Neural progenitor cell (in vitro differentiated cells): ENCODE measurements at regions not wholly inside any gene's neighbourhood (a gene's known extent, or its start where the extent isn't known, plus 50 kb on each side); places are given as distances from the start of the nearest gene placed in this dataset.

Source experiments
- DNase-seq: peaks from one replicate; pipeline ENCODE4 v3.0.0-alpha.2; 2016; ENCODE audit warnings: low spot score
- H2AFZ ChIP-seq: fragments of 200-600 bp; sonication (generic); replicated peaks from 2 replicates; pipeline ENCODE4 v1.6.1; 2016; ENCODE audit warnings: antibody characterized with exemption
- H3F3A ChIP-seq: fragments of 200-600 bp; sonication (generic); 2 replicates; pipeline ENCODE4 v1.6.1; 2016; ENCODE audit warnings: antibody characterized with exemption, low read depth
- H3K27ac ChIP-seq: fragments of 200-600 bp; sonication (generic); 2 replicates; pipeline ENCODE4 v1.5.1; 2016; ENCODE audit warnings: mild to moderate bottlenecking
- H3K27me3 ChIP-seq: fragments of 200-600 bp; sonication (generic); 2 replicates; pipeline ENCODE4 v1.6.1; 2016; ENCODE audit warnings: mild to moderate bottlenecking, moderate library complexity
- H3K36me3 ChIP-seq: fragments of 200-600 bp; sonication (generic); 2 replicates; pipeline ENCODE4 v1.5.1; 2016
- H3K4me1 ChIP-seq: fragments of 200-600 bp; sonication (generic); 2 replicates; pipeline ENCODE4 v1.6.1; 2016; ENCODE audit warnings: mixed run types
- H3K4me2 ChIP-seq: fragments of 200-600 bp; sonication (generic); 2 replicates; pipeline ENCODE4 v1.6.1; 2016
- H3K4me3 ChIP-seq: fragments of 200-600 bp; sonication (generic); 2 replicates; pipeline ENCODE4 v1.5.1; 2016
- H3K79me2 ChIP-seq: fragments of 200-600 bp; sonication (generic); 2 replicates; pipeline ENCODE4 v1.6.1; 2016; ENCODE audit warnings: low read depth
- H3K9ac ChIP-seq: fragments of 200-600 bp; sonication (generic); 2 replicates; pipeline ENCODE4 v1.6.1; 2016
- H3K9me3 ChIP-seq: fragments of 200-600 bp; sonication (generic); 2 replicates; pipeline ENCODE4 v1.5.1; 2016; ENCODE audit warnings: low read depth
- H4K20me1 ChIP-seq: fragments of 200-600 bp; sonication (generic); 2 replicates; pipeline ENCODE4 v1.6.1; 2016; ENCODE audit warnings: low read depth
- H3K27ac Mint-ChIP-seq: 3 replicates; pipeline ENCODE4 v1.8.0; 2021; ENCODE audit warnings: mixed read lengths
- H3K27me3 Mint-ChIP-seq: 2 replicates; pipeline ENCODE4 v1.8.0; 2022; ENCODE audit warnings: low read depth, mild to moderate bottlenecking, inconsistent platforms, moderate library complexity, mixed read lengths; ENCODE audit not compliant: insufficient read depth
- H3K36me3 Mint-ChIP-seq: 3 replicates; pipeline ENCODE4 v1.8.0; 2021; ENCODE audit warnings: mixed read lengths
- H3K4me1 Mint-ChIP-seq: 3 replicates; pipeline ENCODE4 v1.8.0; 2021; ENCODE audit warnings: mixed read lengths
- H3K4me3 Mint-ChIP-seq: 3 replicates; pipeline ENCODE4 v1.8.0; 2021; ENCODE audit warnings: mild to moderate bottlenecking, moderate library complexity, mixed read lengths
- H3K9me3 Mint-ChIP-seq: 3 replicates; pipeline ENCODE4 v1.8.0; 2020; ENCODE audit warnings: mixed read lengths
- CTCF ChIP-seq: fragments of 200-600 bp; sonication (generic); IDR thresholded peaks from 2 replicates; pipeline ENCODE4 v1.5.1; 2017; ENCODE audit warnings: antibody characterized with exemption, mild to moderate bottlenecking
- EZH2 ChIP-seq: fragments of 200-600 bp; sonication (generic); IDR thresholded peaks from 2 replicates; pipeline ENCODE4 v1.6.1; 2017; ENCODE audit warnings: antibody characterized with exemption, mild to moderate bottlenecking, moderate library complexity
- EZH2phosphoT487 ChIP-seq: fragments of 200-600 bp; sonication (generic); IDR thresholded peaks from 2 replicates; pipeline ENCODE4 v1.6.1; 2017; ENCODE audit warnings: antibody characterized with exemption

- H3F3A ChIP-seq: no peaks in the 10 kb centered on the region
- Mint-ChIP-seq H3K27ac (no peak overlapping the region), H3K36me3 (no peaks in the 10 kb centered on the region), H3K9me3 (no peaks in the 10 kb centered on the region), H3K27me3 (peaks cover 2% of the 10 kb centered on the region), H3K4me3 (no peak overlapping the region), H3K4me1 (peaks cover 6% of the 10 kb centered on the region)
- H3K4me2 ChIP-seq: no peak overlapping the region
- no peaks in the 10 kb centered on the region for H3K79me2 ChIP-seq
- no peak overlapping the region for H3K4me3 ChIP-seq
- H4K20me1 ChIP-seq: no peaks in the 10 kb centered on the region
- H3K36me3 ChIP-seq: no peaks in the 10 kb centered on the region
- H3K27me3 ChIP-seq: no peaks in the 10 kb centered on the region
- no peak for TF ChIP-seq EZH2
- no peak for TF ChIP-seq EZH2phosphoT487
- TF ChIP-seq CTCF: no peak
- H2AFZ ChIP-seq: no peak overlapping the region
- DNase-seq: no peak
- H3K4me1 ChIP-seq: no peaks in the 10 kb centered on the region
- H3K9me3 ChIP-seq: no peaks in the 10 kb centered on the region
- H3K9ac ChIP-seq: no peak overlapping the region
- H3K27ac ChIP-seq: no peak overlapping the region
Observed at GRCh38 chr2:133818661-133819060, 250.4 kb upstream of the NCKAP5 start.

- Histone ChIP-seq H2AFZ (no peak overlapping the region), H3K4me2 (no peak overlapping the region), H3K36me3 (no peaks in the 10 kb centered on the region), H3K27me3 (no peaks in the 10 kb centered on the region), H3K9me3 (no peaks in the 10 kb centered on the region), H3K4me1 (no peaks in the 10 kb centered on the region), H3F3A (no peaks in the 10 kb centered on the region), H3K4me3 (no peak overlapping the region), H4K20me1 (no peaks in the 10 kb centered on the region), H3K9ac (no peak overlapping the region), H3K27ac (no peak overlapping the region), H3K79me2 (no peaks in the 10 kb centered on the region)
- H3K4me1 Mint-ChIP-seq: peaks cover 6% of the 10 kb centered on the region
- no peak overlapping the region for H3K27ac Mint-ChIP-seq
- peaks cover 2% of the 10 kb centered on the region for H3K27me3 Mint-ChIP-seq
- no peaks in the 10 kb centered on the region for H3K9me3 Mint-ChIP-seq
- no peak for DNase-seq
- no peak for TF ChIP-seq EZH2
- no peak for TF ChIP-seq CTCF
- TF ChIP-seq EZH2phosphoT487: no peak
- H3K36me3 Mint-ChIP-seq: no peaks in the 10 kb centered on the region
- no peak overlapping the region for H3K4me3 Mint-ChIP-seq
Observed at GRCh38 chr2:133819906-133820305, 251.6 kb upstream of the NCKAP5 start.

GRCh38 chr2:133821107-133821760 is 253.0 kb upstream of the NCKAP5 start:
- no peaks in the 10 kb centered on the region for H3K36me3 Mint-ChIP-seq
- H3K27ac ChIP-seq: no peak overlapping the region
- H2AFZ ChIP-seq: no peak overlapping the region
- H3F3A ChIP-seq: no peaks in the 10 kb centered on the region
- no peaks in the 10 kb centered on the region for H4K20me1 ChIP-seq
- no peak for DNase-seq
- peaks cover 2% of the 10 kb centered on the region for H3K27me3 Mint-ChIP-seq
- no peaks in the 10 kb centered on the region for H3K9me3 ChIP-seq
- H3K4me3 ChIP-seq: no peak overlapping the region
- H3K79me2 ChIP-seq: no peaks in the 10 kb centered on the region
- H3K9me3 Mint-ChIP-seq: no peaks in the 10 kb centered on the region
- no peak for TF ChIP-seq EZH2
- no peak for TF ChIP-seq EZH2phosphoT487
- no peak for TF ChIP-seq CTCF
- H3K4me2 ChIP-seq: no peak overlapping the region
- H3K4me3 Mint-ChIP-seq: no peak overlapping the region
- H3K27ac Mint-ChIP-seq: peak overlapping the region; percentile 40
- no peak overlapping the region for H3K9ac ChIP-seq
- H3K27me3 ChIP-seq: no peaks in the 10 kb centered on the region
- no peaks in the 10 kb centered on the region for H3K4me1 ChIP-seq
- H3K36me3 ChIP-seq: no peaks in the 10 kb centered on the region
- peaks cover 6% of the 10 kb centered on the region for H3K4me1 Mint-ChIP-seq
